HG03457 (cell line): ENCODE measurements at regions not wholly inside any gene's neighbourhood (a gene's known extent, or its start where the extent isn't known, plus 50 kb on each side); places are given as distances from the start of the nearest gene placed in this dataset.
"Not testable (repeated sequence)": the region's sequence is repeated elsewhere in the genome, so short reads cannot be mapped to it uniquely, and the experiment has no call there.

Source experiments
- ATAC-seq: cut with Tn5 transposase; IDR thresholded peaks from one replicate; pipeline ENCODE4 v1.9.1; 2021; ENCODE audit warnings: moderate number of reproducible peaks; ENCODE audit not compliant: unreplicated experiment

DNA sequence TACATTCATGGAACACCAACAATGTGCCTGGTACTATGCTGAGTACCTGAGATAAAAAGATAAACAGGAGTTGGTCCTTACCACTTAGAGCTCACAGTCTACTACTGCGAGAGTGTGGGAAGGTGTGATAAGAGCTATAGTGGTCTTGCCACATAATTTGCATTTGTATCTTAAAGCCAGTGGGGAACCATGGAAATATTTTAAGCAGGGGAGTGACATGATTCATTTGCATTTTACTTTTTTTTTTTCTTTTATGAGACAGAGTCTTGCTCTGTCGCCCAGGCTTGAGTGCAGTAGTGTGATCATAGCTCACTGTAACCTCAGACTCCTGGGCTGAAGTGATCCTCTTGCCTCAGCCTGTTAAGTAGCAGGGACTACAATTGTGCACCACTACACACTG, 53.6 kb downstream of the SRGAP2 start:
- peak; percentile 72 for ATAC-seq

- not testable (repeated sequence) for ATAC-seq
Measured at GRCh38 chr1:206261473-206261872, 58.1 kb downstream of the SRGAP2 start.

GRCh38 chr1:206262424-206262823, 59.1 kb downstream of the SRGAP2 start:
- ATAC-seq: not testable (repeated sequence)

DNA sequence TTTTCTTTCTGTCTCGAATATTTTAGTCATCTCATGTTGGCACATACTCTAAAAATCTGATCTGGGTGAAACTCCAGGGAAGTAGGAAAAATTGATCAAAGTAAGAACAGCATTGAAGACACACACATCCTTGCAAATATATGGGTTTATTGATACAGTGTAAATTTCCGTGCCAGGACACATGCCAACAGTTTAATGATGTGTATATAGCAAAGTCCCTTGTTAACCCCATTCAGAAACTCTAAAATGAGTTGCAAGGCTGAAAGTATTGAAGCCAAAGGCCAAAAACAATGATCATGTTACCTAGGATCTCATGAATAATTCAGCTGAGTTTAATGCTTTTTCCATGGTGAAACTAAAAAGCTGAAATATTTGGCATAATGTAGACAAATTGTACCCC, 61.6 kb downstream of the SRGAP2 start:
- not testable (repeated sequence) for ATAC-seq

DNA sequence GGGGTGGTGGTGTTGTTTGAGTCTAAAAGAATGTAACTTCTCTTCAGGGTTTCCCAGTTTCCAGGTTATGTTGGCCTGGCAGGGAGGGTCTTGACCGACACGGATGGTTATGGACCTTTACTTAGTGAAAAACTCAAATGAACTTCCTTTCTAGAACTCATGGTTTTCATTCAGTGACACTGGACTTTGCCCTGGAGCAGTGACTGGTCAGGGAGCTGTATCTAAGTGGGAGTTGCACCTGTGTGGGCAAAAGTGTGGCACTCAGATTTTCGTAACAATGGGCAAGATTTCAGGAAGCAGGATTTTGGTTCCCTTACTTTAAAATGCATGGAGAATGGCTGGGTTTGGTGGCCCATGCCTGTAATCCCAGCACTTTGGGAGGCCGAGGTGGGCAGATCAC, 67.8 kb downstream of the SRGAP2 start:
- not testable (repeated sequence) for ATAC-seq

DNA sequence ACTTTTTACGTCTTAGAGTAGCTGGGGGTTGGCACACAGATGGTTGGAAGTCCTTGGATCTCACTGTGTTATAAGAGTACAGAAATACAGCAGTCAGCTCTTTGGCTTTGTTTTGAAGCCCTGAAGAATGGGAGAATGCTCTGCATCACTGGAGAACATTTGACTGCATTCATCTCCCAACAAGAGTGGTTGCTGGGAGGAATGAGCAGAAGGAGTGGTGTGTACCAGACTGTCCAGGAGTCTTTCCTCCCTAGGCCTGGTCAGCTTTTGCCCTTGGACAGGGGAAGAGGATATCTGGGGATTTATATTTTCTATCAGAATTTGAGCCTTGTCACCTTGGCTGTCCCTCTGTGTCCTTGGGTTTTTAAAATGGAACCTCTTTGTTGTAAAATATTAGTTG, 69.8 kb downstream of the SRGAP2 start:
- ATAC-seq: not testable (repeated sequence)

DNA sequence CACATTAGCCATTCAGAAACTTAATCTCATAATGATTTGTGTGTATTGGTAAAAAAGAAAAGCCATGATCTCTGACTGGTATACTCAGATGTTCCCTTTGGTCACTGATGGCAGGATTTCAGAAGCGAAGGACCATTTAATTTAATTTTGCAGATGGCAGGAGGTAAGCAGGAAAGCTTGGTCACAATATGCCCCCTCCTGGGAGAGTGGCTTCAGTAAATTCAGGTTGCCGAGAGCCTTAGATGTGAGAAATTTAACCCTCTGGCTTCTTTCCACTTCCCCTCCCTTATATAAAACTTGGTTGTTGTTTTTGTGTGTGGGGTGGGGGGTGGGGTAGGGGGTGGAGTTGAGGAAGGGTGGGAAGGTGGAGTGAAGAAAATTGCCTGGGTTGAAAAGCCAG, 72.8 kb downstream of the SRGAP2 start:
- ATAC-seq: not testable (repeated sequence)

DNA sequence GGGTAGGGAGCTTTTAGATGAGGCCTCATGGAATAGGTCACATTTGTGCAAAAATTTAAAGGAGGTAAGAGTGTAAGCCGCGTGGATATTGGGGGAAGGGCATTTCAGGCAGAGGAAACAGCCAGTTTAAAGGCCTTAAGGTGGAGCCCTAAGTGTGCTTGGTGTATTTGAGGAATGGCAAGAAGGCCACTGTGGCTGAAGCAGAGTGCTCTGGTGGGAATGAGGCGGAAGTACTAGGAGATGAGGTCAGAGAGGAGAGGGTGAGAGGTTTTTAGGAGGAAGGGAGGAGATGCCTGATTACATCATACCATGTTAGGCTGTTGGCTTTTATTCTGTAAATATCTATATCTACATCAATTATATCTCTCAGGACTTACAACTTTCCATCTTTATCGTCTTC, 75.3 kb downstream of the SRGAP2 start:
- not testable (repeated sequence) for ATAC-seq

DNA sequence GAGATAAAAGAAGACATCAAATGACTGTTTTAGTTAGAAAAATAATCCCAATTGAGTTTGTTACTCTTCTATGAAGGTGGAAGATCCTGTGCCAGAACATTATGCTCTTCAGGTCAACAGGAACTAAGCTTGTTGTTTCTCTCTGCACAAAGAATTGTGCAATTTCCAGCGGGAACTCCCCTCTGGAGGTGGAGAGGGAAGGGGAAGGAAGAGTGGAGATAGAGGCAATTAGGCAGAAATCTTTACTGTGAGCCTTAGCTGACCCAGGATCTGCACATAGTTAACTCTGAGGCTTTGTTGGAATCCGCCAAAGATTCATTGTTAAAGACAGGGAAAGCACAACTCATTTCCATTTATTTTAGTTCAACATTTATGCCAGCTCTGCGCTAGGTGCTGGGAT, 77.3 kb downstream of the SRGAP2 start:
- ATAC-seq: not testable (repeated sequence)

DNA sequence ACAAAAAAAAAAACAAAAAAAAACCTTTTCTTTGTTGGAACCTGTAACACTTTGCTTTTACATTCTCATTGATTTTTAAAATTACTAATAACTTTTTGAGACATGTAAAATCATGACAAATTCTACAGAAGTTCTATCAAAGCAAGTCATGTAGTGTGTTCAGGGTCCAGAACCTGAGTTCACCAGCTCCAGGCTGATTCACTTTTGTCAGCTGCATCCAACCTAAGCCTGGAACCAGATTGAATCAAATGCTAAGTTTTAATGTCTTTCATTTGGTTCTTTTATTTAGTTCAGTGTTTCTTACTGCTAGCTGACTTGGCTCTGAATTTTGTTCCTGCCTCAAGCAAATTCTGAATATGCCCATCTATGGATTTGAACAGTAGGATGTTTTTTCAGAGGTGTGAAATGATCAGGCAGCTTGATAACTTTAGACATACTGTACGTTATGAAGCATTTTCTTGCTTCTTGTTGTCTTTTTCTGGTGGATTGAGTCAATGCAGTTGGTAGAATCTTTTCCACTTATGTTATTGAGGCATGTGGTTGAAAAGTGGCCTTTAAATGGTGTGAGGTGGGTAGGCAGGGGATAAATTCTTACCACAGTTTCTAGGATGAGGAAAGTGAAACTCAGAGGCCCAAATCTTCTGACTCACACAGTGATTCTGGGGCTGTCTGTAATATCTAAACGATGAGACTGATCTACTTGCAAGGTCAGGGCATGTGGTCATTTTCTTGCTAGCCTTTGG, 78.7 kb downstream of the SRGAP2 start:
- ATAC-seq: not testable (repeated sequence)

- ATAC-seq: not testable (repeated sequence)
Measured at GRCh38 chr1:206285024-206285960, 82.0 kb downstream of the SRGAP2 start.

- ATAC-seq: not testable (repeated sequence)
Measured at GRCh38 chr1:206287759-206288158, 84.4 kb downstream of the SRGAP2 start.

DNA sequence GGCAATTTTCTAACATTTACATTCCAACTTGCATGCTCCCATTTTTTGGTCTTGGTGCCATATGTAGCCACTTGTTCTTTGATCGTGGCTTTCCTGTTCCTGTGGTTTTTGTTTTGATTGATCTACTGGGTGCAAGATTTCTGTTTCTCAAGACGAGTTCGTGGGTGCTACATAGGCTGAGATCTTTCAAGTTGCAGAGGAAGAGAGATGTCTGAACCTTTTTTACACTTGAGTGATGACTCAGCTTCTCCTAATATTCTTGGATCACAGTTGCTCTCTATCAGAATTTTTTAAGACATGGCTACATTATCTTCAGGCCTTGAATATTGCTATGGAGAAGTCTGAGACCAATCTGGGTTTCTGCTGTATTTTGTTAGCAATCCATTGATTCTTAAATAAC, 85.1 kb downstream of the SRGAP2 start:
- ATAC-seq: not testable (repeated sequence)

DNA sequence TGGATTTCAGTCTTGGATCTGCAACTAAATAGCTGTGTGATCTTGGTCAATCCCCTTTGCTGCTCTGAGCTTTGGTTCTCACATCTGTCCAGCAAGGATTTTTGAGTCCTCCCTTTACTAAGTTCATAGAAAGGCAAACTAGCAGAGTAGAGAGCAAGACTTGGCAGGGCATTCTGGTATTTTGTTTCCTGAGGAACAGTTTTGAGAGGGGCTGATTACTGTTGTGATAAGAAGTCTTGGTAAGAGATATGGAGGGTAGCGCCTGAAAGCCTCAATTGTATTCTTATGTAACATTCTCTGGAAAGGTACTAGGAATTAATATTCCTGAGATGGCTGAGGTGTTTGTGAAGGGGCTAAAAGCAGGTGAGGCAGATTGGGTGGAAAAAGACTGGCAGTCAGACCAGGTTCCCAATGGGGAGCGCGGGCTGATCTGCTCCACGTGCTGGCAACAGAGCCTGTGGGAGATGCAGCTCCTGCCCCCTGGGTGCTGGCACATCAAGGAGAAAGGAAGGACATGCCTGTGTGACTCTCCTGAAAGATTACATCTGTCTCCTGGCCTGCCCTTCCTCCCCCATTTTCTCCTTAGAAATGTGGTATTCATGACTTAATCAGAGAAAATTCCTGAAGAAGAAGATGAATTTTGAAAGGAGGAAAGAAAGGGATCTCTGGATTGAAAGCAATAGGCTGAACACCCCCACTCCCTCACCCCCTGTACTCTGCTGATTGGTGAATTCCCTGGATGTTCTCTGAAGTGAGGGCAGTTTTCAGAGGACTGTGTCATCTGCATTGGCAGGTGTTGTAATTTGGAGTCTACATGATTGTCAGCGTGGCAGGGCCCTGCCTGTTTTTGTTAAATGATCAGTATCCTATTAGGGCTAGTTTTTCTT, 94.0 kb downstream of the SRGAP2 start:
- ATAC-seq: not testable (repeated sequence)

DNA sequence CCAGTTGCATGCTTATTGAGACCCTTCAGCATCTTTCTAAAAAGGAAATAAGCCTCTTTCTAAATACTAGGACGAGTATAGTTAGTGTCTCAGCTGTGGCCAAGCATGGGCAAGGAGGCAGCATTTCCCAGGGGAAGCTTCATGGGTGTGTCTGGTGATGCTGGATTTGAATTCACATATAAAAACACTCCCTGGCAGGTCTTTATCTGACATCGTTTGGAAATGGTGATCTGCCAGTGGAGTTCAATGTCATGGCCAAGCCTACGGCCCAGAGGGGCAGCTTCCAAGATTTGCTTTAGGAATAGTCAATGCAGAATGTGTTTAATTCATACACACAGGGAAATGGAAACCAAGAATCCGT, 94.7 kb downstream of the SRGAP2 start:
- ATAC-seq: not testable (repeated sequence)

GRCh38 chr1:206299181-206299791, 95.9 kb downstream of the SRGAP2 start:
- not testable (repeated sequence) for ATAC-seq

GRCh38 chr1:206299942-206300341, 96.6 kb downstream of the SRGAP2 start:
- ATAC-seq: not testable (repeated sequence)

DNA sequence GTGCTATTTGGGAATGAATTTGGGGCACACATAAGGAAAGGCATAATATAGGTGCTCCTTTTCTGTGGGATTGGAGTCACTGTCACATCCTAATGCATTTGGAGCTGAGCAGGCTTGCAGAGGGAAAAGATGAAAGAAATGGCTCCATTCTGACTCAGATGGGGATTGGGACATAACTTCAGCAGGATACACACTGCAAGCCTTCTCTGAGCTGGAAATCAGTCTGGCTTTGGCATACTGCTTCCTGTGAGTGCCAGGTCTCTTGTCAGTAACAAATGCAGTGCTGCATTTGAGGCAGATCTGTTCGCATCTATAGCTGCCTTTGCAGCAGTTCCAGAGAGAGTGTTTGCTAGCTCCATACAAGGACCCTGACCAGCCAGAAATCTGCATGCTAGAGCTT, 98.7 kb downstream of the SRGAP2 start:
- not testable (repeated sequence) for ATAC-seq

GRCh38 chr1:206307442-206307841, 104.1 kb downstream of the SRGAP2 start:
- ATAC-seq: not testable (repeated sequence)

- not testable (repeated sequence) for ATAC-seq
Measured at GRCh38 chr1:206310948-206311347, 107.6 kb downstream of the SRGAP2 start.
